ENCODE measurements at regions not wholly inside any gene's neighbourhood (a gene's known extent, or its start where the extent isn't known, plus 50 kb on each side); places are given as distances from the start of the nearest gene placed in this dataset.
"Not testable (repeated sequence)": the region's sequence is repeated elsewhere in the genome, so short reads cannot be mapped to it uniquely, and the experiment has no call there.

DNA sequence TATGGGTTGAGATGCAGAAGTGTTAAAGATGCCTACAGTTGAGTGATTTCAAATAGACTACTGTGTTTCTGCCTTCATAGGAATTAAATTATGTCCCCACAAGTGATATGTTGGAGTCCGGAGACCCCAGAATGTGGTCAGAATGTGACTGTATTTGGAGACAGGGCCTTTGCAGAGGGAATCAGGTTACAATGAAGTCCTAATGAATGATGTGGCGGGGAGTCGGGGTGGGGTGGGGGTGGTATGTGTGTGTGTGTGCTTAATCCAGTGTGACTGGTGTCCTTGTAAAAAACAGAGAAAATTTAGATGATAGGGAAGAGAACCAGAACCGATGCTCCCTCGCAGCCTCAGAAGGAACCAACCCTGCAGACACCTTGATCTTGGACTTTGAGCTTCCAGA is 448.2 kb downstream of the QKI start:
- H3K4me1 ChIP-seq, result peaks cover 22% of the 10 kb centered on the region
- no peaks in the 10 kb centered on the region for H3K9me3 ChIP-seq
- H3K36me3 ChIP-seq, result no peaks in the 10 kb centered on the region
- no peak for TF ChIP-seq CTCF (IDR thresholded peaks at IDR 0.05; ENCODE audit: low read depth, low read length)
- H3K27me3 ChIP-seq, result no peaks in the 10 kb centered on the region
- DNase-seq, result no peak
- H3K4me3 ChIP-seq (ENCODE audit: low read depth, low read length), result no peak overlapping the region

DNA sequence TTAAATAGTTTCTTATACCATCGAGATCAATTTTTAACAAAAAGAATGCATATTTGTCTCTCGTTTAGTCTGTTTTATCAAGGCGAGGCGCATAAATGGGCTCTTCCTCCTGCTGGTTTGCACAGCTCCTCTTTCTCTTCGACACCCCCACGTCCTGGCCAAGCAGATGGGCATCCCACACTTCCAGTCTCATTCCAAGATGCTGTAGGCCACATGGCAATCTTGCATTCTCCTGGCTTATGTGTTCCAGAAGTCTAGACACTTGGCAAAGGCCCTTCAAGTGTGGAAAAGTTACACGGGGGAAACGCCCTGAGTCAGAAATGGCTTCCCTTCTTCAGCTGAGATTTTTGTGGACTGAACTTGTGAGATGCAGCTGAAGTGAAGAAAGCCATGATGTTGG is 447.1 kb downstream of the QKI start:
- H3K4me3 ChIP-seq (ENCODE audit: low read depth, low read length), result no peak overlapping the region
- peaks cover 22% of the 10 kb centered on the region for H3K4me1 ChIP-seq
- H3K9me3 ChIP-seq, result no peaks in the 10 kb centered on the region
- no peaks in the 10 kb centered on the region for H3K36me3 ChIP-seq
- DNase-seq, result no peak
- no peaks in the 10 kb centered on the region for H3K27me3 ChIP-seq
- TF ChIP-seq CTCF (IDR thresholded peaks at IDR 0.05; ENCODE audit: low read depth, low read length), result no peak

DNA sequence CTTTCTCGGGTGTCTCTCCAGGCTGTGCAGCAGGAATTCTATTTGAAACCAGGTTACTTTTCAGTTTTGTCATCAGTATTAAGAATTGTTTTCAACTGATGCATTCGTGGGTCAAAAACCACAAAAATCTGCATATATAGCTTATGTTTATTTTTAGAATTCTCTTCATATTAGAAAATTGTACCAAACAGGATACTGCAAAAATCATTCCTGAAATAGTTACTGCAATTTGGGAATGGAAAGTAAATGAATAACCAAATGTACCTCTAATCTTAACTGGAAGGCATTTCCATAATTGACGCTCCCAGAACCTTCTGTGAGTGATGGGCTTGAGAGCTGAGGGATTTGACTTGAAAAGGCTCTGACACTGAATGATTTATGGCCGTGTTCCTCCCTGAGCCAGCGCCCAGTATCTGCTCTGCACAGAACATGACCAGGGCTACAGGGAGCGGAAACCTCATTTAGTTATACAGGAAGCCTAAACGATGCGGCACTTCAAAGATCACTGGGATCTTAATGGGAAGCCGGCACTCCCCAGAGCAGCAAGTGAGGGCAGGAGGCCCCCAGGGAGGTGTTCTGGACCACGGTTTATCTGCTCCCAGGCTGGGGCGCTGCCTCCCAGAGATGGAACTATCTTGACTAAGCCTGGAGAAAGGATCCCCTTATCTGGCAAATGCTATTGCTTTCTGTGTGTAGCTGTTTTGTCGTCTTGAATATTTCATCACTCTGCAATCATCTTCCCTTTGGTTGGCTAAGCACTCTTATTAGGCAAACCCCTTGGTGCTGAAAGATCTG is 446.0 kb downstream of the QKI start:
- no peaks in the 10 kb centered on the region for H3K27me3 ChIP-seq
- H3K4me3 ChIP-seq (ENCODE audit: low read depth, low read length), result 0 out of 2 replicates have a peak overlapping the region, but pooled peaks have one; percentile 1
- TF ChIP-seq CTCF (IDR thresholded peaks at IDR 0.05; ENCODE audit: low read depth, low read length), result no peak
- H3K36me3 ChIP-seq, result no peaks in the 10 kb centered on the region
- H3K9me3 ChIP-seq, result no peaks in the 10 kb centered on the region
- peaks cover 22% of the 10 kb centered on the region for H3K4me1 ChIP-seq
- peak; percentile 97 for DNase-seq

GRCh38 chr6:163858870-163859269 is 444.4 kb downstream of the QKI start:
- H3K4me3 ChIP-seq (ENCODE audit: low read depth, low read length); H3K27me3 ChIP-seq; H3K9me3 ChIP-seq; H3K36me3 ChIP-seq; DNase-seq: not testable (repeated sequence)
- peaks cover 22% of the 10 kb centered on the region for H3K4me1 ChIP-seq

DNA sequence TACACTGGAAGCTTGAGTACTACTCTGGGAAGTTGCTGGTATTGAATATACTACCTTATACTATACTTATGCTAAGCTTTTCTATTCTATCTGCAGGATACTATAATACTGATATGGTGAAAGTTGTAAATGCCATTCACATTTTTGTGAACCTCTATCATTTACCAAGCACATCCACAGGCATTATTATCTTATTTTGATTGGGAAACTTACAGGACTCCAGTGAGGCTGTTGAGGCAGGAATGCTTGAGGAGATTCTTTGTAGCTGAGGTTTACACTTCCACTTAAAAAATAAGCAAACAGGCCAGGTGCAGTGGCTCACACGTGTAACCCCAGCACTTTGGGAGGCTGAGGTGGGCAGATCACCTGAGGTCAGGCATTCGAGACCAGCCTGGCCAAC is 442.9 kb downstream of the QKI start:
- Histone ChIP-seq H3K4me3 (ENCODE audit: low read depth, low read length) (no peak overlapping the region), H3K27me3 (no peaks in the 10 kb centered on the region), H3K9me3 (no peaks in the 10 kb centered on the region), H3K4me1 (peaks cover 22% of the 10 kb centered on the region), H3K36me3 (no peaks in the 10 kb centered on the region)
- TF ChIP-seq CTCF (IDR thresholded peaks at IDR 0.05; ENCODE audit: low read depth, low read length), result no peak
- no peak for DNase-seq

- Histone ChIP-seq H3K36me3 (no peaks in the 10 kb centered on the region), H3K27me3 (no peaks in the 10 kb centered on the region), H3K9me3 (no peaks in the 10 kb centered on the region), H3K4me1 (no peaks in the 10 kb centered on the region), H3K4me3 (ENCODE audit: low read depth, low read length) (no peak overlapping the region)
- TF ChIP-seq CTCF (IDR thresholded peaks at IDR 0.05; ENCODE audit: low read depth, low read length), result no peak
- no peak for DNase-seq
Measured at GRCh38 chr6:163850874-163851273, 436.4 kb downstream of the QKI start.
